Right atrium auricular region (tissue), 2 donors: ENCODE measurements at regions not wholly inside any gene's neighbourhood (a gene's known extent, or its start where the extent isn't known, plus 50 kb on each side); places are given as distances from the start of the nearest gene placed in this dataset.
"Not testable (repeated sequence)": the region's sequence is repeated elsewhere in the genome, so short reads cannot be mapped to it uniquely, and the experiment has no call there.

ENCODE experiments used
- DNase-seq: peaks from one replicate; pipeline ENCODE4 v3.0.0-alpha.2; 2019; ENCODE audit warnings: low spot score
- H3K27ac ChIP-seq, 2 donors: fragments of 200-600 bp; sonication (generic); 1 replicate in 1 of 2; 2 replicates in 1 of 2; pipeline ENCODE4 v1.5.1; 2016 to 2019
- H3K27me3 ChIP-seq, 2 donors: fragments of 200-600 bp; sonication (generic); one replicate each; pipeline versions ENCODE4 v1.5.1 to v1.6.0; 2017 to 2019
- H3K36me3 ChIP-seq: fragments of 200-600 bp; sonication (generic); one replicate; pipeline ENCODE4 v1.5.1; 2016
- H3K4me1 ChIP-seq, 2 donors: fragments of 200-600 bp; sonication (generic); one replicate each; pipeline versions ENCODE4 v1.5.1 to v1.6.0; 2017 to 2019
- H3K4me3 ChIP-seq, 2 donors: fragments of 200-600 bp; sonication (generic); 1 replicate in 1 of 2; 2 replicates in 1 of 2; pipeline ENCODE4 v1.5.1; 2017 to 2019; ENCODE audit warnings: mild to moderate bottlenecking in 1 of 2, moderate library complexity in 1 of 2
- H3K9me3 ChIP-seq, 2 donors: fragments of 200-600 bp; sonication (generic); one replicate each; pipeline ENCODE4 v1.5.1; 2019
- TF ChIP-seq, protein P1 (sequence below), 2 donors: fragments of 200-600 bp; sonication (generic); IDR thresholded peaks; one replicate each; pipeline ENCODE4 v1.5.1; 2019; ENCODE audit warnings: antibody characterized with exemption in 2 of 2

DNA sequence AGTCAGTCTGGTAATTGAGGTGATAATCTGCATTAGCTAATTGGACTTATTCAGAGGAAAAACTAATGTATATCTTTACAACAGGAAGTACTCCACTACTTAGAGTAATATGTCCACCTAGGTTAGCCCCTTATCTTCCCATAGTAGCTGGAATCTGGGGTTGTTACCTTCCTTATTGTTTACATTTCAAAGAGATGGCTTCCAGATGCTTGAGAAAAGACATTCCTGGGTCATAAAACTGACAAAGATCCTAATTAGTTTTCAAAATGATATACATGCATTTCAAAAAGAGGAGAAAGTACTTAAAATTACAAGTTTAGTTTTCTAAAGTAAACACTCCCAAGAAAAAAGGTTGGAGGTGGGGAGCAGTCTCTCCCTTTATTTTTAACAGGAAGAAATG lies 78.1 kb downstream of the RPL10L start:
- no peak for DNase-seq
- TF ChIP-seq, protein P1, sequence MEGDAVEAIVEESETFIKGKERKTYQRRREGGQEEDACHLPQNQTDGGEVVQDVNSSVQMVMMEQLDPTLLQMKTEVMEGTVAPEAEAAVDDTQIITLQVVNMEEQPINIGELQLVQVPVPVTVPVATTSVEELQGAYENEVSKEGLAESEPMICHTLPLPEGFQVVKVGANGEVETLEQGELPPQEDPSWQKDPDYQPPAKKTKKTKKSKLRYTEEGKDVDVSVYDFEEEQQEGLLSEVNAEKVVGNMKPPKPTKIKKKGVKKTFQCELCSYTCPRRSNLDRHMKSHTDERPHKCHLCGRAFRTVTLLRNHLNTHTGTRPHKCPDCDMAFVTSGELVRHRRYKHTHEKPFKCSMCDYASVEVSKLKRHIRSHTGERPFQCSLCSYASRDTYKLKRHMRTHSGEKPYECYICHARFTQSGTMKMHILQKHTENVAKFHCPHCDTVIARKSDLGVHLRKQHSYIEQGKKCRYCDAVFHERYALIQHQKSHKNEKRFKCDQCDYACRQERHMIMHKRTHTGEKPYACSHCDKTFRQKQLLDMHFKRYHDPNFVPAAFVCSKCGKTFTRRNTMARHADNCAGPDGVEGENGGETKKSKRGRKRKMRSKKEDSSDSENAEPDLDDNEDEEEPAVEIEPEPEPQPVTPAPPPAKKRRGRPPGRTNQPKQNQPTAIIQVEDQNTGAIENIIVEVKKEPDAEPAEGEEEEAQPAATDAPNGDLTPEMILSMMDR (IDR thresholded peaks at IDR 0.05) = no peak
- Histone ChIP-seq H3K36me3 (no peaks in the 10 kb centered on the region), H3K27ac (no peak overlapping the region), H3K4me1 (no peaks in the 10 kb centered on the region), H3K4me3 (no peak overlapping the region), H3K9me3 (no peaks in the 10 kb centered on the region), H3K27me3 (no peaks in the 10 kb centered on the region)

DNA sequence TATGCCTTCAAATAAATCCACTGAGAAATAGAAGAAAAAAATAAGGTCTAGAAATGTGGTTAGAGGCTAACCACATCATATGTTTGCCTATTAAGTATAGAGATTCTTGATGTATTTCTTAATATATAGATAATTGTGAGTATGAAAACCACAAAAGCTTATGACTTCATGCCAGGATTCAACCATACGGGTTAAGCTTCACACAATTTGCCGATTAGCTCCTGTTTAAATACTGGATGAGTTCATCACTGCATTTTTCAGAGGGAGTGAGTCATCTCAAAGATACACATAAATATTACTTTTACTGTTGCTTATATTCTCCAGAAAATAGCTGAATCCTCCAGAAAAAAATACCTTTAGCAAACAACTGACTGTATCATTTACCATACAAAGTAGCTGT lies 79.6 kb downstream of the RPL10L start:
- Histone ChIP-seq H3K4me3 (no peak overlapping the region), H3K4me1 (no peaks in the 10 kb centered on the region), H3K27ac (no peak overlapping the region), H3K9me3 (no peaks in the 10 kb centered on the region), H3K27me3 (no peaks in the 10 kb centered on the region), H3K36me3 (no peaks in the 10 kb centered on the region)
- TF ChIP-seq, protein P1 (IDR thresholded peaks at IDR 0.05) = no peak
- no peak for DNase-seq

GRCh38 chr14:46568161-46568560 lies 83.4 kb downstream of the RPL10L start:
- H3K27me3 ChIP-seq, DNase-seq, H3K27ac ChIP-seq, H3K9me3 ChIP-seq, H3K4me1 ChIP-seq, H3K36me3 ChIP-seq, H3K4me3 ChIP-seq: not testable (repeated sequence)

- no peak overlapping the region for H3K4me3 ChIP-seq
- TF ChIP-seq, protein P1 (IDR thresholded peaks at IDR 0.05) = no peak
- peaks cover 0 to 2% of the 10 kb centered on the region in 2 donors for H3K9me3 ChIP-seq
- H3K27ac ChIP-seq = no peak overlapping the region
- no peak for DNase-seq
- H3K4me1 ChIP-seq = no peaks in the 10 kb centered on the region
- no peaks in the 10 kb centered on the region for H3K27me3 ChIP-seq
- no peaks in the 10 kb centered on the region for H3K36me3 ChIP-seq
Observed at GRCh38 chr14:46550836-46551235, 100.7 kb downstream of the RPL10L start.

DNA sequence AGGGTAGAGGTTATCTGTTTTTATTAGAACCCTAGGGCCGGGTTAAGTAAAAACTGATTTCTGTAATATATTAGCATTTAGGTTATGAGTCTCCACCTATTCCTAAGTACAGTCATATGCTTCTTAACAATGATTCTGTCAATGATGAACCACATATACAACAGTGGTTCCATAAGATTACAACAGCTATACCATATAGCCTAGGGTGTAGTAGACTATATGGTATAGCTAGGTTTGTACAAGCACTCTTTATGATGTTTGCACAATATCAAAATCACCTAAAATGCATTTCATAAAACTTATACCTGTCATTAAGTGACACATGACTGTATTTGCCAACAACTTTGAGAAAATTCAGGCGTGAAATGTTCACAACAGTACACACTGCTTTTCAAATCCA lies 110.6 kb downstream of the RPL10L start:
- H3K4me3 ChIP-seq = no peak overlapping the region
- no peaks in the 10 kb centered on the region for H3K36me3 ChIP-seq
- H3K27me3 ChIP-seq = no peaks in the 10 kb centered on the region
- no peak overlapping the region for H3K27ac ChIP-seq
- TF ChIP-seq, protein P1 (IDR thresholded peaks at IDR 0.05) = no peak
- no peaks in the 10 kb centered on the region for H3K9me3 ChIP-seq
- no peak for DNase-seq
- H3K4me1 ChIP-seq = no peaks in the 10 kb centered on the region

- Histone ChIP-seq H3K27ac (no peak overlapping the region), H3K4me3 (no peak overlapping the region), H3K9me3 (no peaks in the 10 kb centered on the region), H3K4me1 (no peaks in the 10 kb centered on the region), H3K27me3 (no peaks in the 10 kb centered on the region), H3K36me3 (no peaks in the 10 kb centered on the region)
- no peak for DNase-seq
- TF ChIP-seq, protein P1 (IDR thresholded peaks at IDR 0.05) = no peak
Observed at GRCh38 chr14:46519121-46519520, 132.5 kb downstream of the RPL10L start.

- not testable (repeated sequence) for H3K27ac ChIP-seq, H3K27me3 ChIP-seq, H3K4me3 ChIP-seq, H3K36me3 ChIP-seq, DNase-seq, H3K9me3 ChIP-seq, H3K4me1 ChIP-seq
Observed at GRCh38 chr14:46508752-46509151, 142.8 kb downstream of the RPL10L start.
